Lower leg skin (tissue), 3 donors: ENCODE measurements at regions not wholly inside any gene's neighbourhood (a gene's known extent, or its start where the extent isn't known, plus 50 kb on each side); places are given as distances from the start of the nearest gene placed in this dataset.

Experiments used
- CTCF ChIP-seq, 3 donors: fragments of 450-650 bp; IDR thresholded peaks; one replicate each; pipeline ENCODE4 v1.5.1; 2016; ENCODE audit warnings: antibody characterized with exemption in 3 of 3, mild to moderate bottlenecking in 3 of 3, moderate library complexity in 2 of 3
- POLR2A ChIP-seq, 2 donors: fragments of 450-650 bp; IDR thresholded peaks; one replicate each; pipeline ENCODE4 v1.6.1; 2016 to 2017; ENCODE audit warnings: antibody characterized with exemption in 2 of 2, mild to moderate bottlenecking in 1 of 2, moderate library complexity in 1 of 2

GRCh38 chr16:22687031-22687530 is 126.9 kb upstream of the HS3ST2 start:
- no peak for TF ChIP-seq CTCF (IDR thresholded peaks at IDR 0.05)
- no peak for TF ChIP-seq POLR2A (IDR thresholded peaks at IDR 0.05)
